ENCODE measurements at regions not wholly inside any gene's neighbourhood (a gene's known extent, or its start where the extent isn't known, plus 50 kb on each side); places are given as distances from the start of the nearest gene placed in this dataset.
"Not testable (repeated sequence)": the region's sequence is repeated elsewhere in the genome, so short reads cannot be mapped to it uniquely, and the experiment has no call there.

DNA sequence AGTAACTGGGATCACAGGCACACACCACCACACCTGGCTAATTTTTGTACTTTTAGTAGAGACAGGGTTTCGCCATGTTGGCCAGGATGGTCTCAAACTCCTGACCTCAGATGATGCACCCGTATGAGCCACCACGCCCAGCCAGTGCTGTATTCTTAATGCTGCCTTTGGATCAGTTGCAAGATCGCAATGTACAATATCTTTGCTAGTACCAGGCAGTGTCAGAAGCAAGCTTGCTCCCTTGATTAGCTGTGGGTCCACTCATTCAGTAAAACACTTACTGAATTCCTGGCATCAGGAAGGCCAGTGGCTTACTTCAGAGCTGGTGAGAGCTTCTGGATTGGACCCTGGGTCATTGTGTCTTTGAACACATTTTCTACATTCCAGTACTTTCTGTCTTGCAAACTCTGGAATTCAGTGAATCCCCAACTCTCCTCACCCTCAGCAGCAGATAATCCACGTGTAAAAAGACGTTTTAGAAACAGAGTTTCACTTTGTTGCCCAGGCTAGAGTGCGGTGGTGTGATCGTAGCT lies 1183.7 kb downstream of the AACS start:
- no peak for DNase-seq (ENCODE audit: low spot score)

DNA sequence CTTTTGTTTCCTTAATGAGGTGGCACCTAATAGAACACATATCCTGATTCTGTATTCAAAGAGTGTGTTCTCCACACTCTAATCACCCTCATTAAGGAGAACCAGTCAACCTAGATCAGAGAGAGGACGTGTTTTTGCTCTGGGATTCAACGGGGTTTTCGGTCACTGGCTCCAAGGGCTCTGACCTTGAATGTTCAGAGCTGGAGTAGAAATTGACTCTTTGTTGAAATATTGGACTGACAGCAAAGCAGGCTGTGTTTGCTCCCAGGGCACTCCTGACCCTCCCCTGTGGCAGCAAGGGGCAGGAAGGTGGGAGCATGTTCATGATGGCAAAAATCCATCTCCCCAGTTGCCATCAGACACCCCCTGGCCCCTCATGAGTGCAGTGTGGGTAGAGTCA lies 1193.0 kb downstream of the AACS start:
- DNase-seq (ENCODE audit: low spot score), result no peak

DNA sequence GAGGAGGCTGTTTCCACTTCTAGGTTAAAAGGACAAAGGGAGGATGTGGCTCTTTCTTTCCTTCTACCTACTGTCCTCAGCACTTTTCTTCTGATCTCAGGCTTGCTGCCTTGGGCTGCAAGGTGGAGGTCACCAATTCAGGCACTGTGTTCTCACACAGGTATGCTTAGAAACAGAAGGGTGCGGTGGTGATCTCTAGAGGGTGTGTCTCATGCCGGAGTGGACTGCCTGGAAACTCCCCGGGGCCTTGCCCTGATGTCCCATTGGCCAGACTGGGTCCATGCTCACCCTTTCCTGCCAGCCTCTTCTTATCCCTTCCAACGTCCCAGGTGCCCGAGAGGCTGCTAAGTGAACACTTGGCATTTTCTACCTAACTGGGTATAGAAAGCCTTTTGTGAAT lies 1197.6 kb downstream of the AACS start:
- no peak for DNase-seq (ENCODE audit: low spot score)

DNA sequence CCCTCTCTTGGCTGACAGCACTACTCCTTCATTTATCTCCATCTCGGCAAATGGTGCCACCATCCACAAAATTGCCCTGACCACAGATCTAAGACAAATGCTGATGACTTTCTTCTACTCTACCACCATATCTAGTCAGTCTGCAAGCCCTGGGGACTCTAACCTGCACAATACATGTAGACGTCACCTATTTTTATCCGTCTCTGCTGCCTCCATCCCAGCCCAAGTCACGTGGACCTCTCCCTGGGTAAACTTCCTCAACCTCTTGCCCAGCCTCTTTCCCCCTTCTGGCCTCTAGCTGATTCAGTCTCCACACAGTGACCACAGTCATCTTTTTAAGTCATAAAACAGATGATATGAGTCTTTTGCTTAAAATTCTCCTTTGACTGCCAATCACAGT lies 1203.0 kb downstream of the AACS start:
- DNase-seq (ENCODE audit: low spot score), result no peak

DNA sequence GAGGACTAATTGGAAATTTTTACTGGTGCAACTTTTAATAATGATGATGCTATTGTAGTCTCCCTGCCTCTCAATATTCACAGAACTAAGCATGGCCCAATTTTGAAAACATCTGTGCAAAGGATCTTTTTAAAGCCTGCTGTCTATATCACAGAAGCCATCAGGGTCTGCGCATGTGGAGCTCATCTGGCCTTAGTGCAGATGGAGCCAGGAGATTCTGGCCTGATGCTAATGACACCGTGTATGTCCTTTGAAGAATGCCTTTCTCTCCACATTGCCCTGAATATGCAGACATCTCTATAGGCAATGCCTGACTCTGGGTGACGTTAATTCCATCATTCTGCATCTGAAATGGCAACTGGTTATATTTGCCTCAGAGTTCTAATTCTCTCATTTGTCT lies 1205.9 kb downstream of the AACS start:
- no peak for DNase-seq (ENCODE audit: low spot score)

DNA sequence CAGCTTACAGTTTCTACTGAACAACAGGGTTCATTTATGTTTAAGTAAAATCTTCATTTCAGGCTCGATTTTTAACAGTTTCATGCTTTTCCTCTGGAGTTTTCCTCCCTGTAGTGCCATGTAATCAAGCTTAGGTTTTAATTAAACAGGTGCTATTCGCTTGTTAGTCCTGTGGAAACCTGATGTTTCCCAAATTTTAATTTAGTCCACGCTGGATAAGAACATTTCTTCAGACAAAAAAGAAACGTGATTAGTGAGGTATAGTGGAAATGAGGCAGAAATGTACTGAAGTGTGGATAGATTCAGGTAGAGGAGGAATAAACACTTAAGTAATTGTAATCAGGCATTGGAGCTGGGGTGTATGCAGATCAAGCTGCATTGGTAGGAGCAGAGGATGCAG lies 1217.5 kb downstream of the AACS start:
- DNase-seq (ENCODE audit: low spot score), result no peak

DNA sequence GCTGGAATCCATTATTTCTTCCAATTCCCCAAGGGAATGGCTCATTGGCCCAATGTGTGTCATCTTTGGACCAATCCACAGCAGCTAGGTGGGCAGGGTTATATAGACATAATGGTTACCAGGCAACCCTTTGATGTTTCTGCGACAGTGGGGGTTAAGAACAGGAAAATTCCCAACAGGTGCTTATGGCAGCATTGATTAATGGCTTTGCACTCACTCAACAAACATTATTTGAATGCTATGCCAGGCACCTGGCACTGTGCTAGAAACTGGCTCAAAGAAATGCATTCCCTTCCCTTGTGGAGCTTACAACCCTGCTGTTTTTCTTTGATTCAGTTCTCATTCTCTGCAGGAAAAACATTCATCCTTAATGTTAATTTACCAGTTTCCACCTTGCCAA lies 1221.0 kb downstream of the AACS start:
- no peak for DNase-seq (ENCODE audit: low spot score)

DNA sequence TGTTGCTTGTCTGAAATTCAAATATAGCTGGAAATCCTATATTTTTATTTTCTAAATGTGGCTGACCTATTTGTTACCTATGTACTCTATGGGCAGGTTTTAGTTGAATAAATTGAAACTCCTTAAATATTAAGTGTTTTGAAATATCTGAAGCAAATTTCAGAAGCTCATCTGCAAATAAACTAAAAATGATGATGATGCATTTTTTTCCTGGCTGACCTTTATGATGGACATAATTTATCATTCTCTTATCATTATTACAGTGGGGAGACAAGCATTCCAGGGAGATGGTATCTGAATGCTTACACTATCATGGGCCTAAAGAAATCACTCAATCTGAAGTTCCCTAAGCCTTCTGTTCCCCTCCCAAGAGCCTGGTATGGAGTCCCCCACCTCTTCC lies 1225.2 kb downstream of the AACS start:
- DNase-seq (ENCODE audit: low spot score), result no peak

DNA sequence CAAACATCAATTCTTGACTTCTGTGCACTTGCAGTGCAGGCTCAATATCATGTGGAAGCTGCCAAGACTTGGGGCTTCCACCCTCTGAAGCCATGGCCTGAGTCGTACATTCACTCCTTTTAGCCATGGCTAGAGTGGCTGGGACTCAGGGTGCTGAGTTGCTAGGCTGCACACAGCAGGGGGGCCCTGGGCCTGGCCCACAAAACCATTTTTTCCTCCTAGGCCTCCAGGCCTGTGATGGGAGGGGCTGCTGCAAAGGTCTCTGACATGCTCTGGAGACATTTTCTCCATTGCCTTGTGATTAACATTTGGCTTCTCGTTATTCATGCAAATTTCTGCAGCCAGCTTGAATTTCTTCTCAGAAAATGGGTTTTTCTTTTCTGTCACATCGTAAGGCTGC lies 1226.8 kb downstream of the AACS start:
- DNase-seq (ENCODE audit: low spot score), result not testable (repeated sequence)

DNA sequence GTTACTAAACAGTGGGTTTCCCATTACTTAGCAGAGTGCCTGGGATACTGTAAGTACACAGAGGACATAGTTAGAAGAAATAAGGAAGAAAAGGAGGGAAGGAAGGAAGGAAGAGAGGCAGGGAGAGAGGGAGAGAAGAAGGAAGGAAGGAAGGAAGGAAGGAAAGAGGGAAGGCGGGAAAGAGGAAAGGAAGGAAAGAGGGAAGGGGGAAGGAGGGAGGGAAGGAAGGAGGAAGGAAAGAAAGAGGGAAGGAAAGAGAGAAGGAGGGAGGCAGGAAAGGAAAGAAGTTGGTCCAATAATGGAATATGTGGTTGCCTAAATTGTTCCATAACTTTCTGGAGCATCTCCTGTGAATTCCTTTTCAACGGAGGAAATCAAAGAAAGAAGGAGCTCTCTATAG lies 1230.4 kb downstream of the AACS start:
- DNase-seq (ENCODE audit: low spot score), result no peak

DNA sequence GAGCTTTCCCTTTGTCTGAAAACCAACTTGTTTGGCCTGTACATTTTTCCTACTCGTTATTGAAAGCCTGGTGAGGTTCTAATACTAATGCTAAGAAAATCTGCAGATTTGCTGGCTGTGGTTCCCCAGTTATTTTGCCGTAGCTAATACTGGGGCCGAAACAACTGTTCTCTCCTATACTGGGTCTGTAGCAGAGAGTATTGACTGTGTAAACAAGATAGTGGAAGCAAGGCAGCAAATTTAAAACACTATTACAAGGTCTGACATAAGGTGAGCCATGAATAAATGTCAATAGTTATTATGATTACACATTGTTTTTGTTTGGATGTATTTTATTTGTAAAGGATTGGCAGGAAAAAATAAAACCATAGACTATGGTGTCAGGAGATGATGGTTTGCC lies 1244.0 kb downstream of the AACS start:
- DNase-seq (ENCODE audit: low spot score), result no peak

DNA sequence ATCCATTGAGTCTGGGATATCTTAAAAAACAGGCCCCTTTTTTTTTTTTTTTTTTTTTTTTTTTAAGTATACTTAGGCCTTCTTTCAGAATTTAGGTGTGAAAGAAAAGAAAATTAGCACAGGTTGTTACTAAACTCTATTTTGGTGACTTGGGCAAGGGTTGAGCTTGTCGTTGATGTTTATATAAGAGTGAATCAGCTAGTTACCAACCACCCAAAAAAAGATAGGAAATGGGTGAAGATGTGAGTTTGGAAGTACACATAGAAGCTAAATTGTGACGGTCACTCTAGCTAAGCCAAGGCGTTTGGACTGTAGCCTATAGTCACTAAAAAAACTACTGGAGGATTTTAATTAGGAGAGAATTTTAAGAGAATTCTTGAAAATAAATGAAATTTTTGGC lies 1247.2 kb downstream of the AACS start:
- DNase-seq (ENCODE audit: low spot score), result no peak

DNA sequence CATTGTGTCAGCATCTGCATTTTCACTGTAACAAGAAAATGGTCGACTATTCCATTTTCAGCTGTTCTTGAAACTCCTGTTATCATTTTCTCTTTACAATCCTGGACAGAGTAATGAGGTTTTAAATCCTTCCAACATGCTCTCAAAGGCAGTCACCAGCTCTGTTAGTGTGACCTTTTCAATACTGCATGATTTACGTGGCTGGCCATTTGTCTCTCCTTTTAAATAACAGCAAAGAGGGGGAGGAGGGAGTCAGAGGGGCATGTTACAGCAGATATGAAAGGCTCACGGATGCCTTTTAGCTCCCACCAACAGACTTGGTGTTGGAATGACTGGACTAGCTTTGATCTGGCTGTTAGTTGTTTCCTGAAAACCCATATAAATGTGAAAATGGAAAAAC lies 1251.2 kb downstream of the AACS start:
- DNase-seq (ENCODE audit: low spot score), result no peak

DNA sequence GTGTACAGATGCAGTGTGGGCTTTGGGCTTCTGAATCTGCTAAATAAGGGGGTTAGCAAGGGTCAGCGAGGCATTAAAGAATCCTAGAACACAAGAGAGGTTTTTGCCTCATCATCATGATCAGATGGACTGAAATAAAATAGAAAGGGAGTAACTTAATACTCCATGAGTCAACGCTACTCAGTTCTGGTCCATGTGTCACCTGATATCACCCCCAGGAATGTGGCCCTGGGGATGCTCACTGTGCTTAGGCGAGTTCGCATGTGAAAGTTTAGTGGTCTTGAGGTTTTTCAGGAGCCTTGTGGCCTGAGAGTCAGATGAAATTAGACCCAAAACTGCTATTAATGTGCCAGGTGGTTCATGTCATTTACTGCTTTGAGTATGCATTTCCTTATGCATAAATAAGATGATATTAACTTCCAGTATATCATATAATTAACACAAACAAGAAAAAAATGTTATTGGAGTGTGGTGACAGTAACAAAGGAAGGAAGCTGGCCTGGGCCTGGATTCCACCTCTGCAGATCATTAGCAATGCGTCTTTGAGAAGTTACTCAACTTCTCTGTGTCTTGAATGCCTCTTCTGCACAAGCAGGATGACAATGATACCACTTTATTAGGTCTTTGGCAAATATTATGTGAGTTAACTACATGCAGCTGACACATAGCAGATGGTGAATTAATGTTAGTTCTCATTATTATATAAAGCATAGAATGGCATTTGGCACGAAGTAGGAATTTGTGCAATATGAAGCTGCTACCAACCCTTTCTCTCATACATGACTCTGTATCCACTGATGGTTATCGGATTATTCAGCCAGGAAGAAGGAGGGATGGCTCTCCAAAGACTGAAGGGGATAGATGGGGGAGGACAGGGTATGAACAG lies 1272.6 kb downstream of the AACS start:
- no peak for DNase-seq (ENCODE audit: low spot score)

DNA sequence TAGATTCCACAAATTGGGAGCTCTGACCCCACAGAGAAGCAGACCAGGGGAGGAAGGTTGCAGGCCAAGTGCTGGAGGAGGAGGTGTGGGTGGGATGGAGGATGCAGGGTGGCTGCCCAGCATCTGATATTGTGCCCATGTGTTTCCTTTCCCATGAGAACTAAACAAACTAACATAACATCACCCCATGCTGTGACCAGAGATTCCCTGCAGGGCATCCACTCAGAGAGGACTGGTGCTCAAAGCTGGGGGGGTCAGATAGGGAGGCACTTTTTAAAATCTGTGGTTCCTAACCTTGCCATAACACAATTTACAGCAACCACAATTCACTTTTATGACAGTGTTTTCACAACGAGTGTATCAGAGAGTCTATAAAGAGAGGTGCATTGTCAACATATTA lies 1277.6 kb downstream of the AACS start:
- no peak for DNase-seq (ENCODE audit: low spot score)

DNA sequence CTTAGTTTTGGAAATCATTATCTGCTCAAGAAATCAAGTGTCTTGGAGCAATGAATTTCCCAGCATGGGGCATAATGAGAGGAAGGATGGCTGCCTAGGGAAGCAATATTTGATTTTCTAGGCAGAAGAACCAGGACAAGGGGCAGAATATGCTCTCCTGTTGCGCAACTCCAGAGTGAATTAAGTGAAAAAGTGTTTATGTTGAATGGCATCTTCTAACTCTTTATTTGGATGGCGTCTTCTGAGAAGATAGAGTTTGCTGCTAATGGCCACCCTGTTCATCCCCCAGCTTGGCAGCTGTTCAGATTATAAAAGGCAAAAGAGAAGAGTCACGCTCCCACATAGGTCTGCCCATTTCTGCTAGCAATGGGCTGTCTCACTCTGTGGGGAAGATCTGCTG lies 1278.1 kb downstream of the AACS start:
- DNase-seq (ENCODE audit: low spot score), result no peak

DNA sequence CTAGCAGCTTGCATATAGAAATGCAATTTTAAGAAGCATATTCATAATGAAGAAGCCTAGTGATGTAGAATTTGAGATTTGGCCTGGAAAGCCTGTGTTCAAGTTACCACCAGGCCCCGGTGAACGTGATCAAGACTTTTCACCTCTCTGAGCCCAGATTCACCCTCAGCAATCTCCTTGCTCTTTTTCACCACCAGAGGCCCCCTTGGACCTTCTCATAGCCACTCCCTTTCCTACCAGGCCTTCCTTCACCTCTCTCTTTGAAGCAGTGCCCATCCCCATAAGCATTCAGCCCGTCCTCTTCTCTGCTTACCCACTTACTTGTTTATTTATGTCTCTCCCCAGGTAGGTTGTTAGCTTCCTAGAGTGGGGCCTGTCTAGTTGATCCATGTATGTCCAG lies 1280.9 kb downstream of the AACS start:
- no peak for DNase-seq (ENCODE audit: low spot score)

DNA sequence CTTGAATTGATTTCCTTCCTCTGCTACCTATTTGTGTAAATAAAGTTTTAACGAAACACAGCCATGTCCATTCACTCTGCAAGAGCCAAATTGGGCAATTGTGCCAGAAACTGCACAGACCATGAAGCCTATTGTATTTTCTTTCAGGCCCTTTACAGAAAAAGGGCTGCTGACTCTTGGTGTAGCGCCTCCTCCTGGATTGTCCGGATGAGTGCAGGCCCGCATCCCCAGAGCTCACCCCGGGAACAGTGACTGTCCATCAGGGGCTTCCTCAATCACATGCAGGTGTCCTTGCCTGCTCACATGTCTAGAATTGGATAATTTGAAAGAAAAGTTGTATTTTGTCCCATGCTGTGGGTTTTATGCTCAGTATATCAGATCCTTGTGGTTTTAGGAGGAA lies 1282.2 kb downstream of the AACS start:
- no peak for DNase-seq (ENCODE audit: low spot score)

DNA sequence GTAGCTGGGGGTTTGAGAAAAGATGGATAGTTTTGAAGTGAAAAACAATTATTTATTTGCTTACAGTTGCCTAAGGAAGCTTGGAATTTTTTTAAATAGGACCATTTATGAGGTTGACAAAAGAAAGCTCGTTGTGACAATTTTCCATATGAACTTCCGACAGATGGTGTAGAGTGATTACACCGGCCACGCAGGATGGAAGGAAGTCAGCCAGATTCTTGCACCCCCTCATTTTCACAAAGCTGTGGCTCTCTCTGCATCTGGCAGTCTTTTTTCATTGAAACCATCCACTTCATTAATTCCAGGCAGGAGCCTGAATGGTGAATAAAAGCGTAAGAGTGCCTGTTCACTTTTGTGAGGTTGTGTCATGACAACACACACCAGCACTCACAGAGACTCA lies 1284.1 kb downstream of the AACS start:
- DNase-seq (ENCODE audit: low spot score), result no peak

DNA sequence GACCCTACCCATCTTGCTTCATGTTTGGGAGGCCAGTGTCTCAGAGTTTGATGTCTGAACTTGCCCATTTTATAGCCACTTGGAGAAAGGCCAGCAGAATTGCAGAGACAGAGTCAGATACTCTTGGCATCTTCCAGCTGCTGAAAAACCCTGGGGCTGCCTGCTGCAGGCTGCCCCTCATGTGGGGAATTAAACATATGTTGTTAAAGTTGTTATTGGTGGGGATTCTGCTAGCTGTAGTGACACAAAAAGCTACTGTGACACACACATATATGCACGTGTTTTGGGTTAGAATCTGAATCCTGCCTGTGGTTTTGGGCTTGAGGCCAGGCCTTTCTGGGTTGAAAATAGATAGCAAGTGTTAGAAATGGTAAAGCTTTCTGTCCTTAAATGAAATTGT lies 1288.4 kb downstream of the AACS start:
- DNase-seq (ENCODE audit: low spot score), result no peak

DNA sequence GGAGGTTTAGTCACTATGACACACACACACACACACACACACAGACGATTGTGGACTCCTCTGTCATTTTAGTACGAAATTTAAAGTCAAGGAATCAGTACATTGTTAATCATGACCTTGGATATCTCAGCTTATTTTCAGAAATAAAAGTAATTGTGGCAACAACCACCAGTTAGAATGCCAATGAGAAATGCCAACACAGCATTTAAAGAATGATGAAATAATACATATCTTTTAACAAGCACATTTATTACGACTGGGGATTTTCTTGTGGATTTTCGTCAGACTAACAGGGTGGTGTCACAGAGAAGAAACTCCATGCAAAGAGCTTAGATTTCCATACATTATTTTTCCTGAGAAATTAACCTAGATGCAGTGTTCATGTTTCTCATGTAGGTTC lies 1289.4 kb downstream of the AACS start:
- DNase-seq (ENCODE audit: low spot score), result no peak

DNA sequence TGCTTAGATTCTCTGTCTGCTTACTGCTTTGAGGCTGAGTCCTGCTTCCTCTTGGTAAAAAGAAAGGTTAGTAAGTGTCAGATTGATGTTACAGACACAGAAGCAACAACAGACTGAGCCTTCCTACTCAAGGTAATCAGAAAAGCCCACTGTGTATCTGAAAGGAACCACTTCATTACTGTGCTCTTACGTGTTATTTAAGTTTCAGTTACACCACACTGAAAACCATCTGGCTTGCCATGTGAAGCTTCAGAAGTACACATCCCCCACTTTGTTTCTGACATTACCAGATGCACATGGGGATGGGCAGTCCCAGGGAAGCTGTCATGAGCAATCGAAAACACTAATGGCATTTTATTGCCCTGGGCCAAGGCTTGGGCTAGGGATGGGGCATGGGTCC lies 1290.1 kb downstream of the AACS start:
- DNase-seq (ENCODE audit: low spot score), result no peak

DNA sequence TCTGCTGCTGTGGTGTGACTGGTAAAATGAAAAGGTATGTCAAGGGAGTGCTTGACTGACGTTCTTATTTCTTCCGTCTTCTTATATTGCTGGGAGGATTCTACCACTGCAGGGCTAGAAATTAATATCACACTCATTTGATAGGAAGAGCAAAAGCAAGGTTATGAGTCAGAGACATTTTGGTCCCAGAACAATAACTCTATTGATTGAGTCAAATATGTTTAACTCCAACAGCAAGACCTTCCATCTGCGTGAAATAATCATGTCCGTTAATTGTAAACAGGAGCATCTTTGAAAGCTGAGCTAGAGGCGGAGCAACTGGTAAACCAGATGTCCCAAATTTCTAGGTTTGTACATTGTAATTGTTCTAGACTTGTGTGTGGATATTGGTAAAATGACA lies 1293.6 kb downstream of the AACS start:
- DNase-seq (ENCODE audit: low spot score), result no peak

DNA sequence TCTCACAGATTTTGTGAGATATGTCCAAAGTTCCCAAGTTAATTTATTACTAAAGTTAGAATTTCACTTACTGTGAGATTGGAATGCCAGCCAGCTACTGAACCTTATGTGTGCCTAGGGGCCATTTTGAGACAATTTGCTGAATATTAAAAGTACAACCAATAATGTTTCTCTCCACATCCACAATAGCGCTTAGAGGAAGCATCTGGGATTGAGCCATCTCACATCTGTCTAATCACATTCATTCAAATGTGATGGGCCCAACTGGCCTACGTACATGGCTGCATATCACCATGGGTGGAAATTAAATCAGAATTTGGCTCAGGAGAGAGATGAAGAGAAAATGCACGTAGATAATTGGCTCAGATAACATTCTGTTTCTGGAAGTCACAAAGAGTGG lies 1294.0 kb downstream of the AACS start:
- no peak for DNase-seq (ENCODE audit: low spot score)
